ENCODE measurements at regions not wholly inside any gene's neighbourhood (a gene's known extent, or its start where the extent isn't known, plus 50 kb on each side); places are given as distances from the start of the nearest gene placed in this dataset.

DNA sequence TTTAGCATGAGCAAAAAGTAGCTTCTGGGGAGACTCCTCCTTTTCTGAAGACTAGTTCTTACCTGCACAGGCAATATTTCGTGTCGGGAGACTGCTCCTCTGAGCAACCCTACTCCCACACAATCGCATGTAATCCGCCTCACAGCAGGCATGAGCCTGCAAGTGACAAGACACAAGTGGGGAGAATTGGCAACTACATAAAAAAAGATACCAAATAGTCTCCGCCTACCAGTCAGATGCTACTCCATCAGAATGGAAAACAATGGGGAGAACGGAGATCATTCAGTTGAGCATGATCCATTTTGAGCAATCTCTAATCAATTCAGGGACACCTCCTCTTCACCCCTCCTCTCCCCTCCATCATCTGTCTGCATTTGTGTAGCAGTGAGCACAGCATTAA lies 321.0 kb downstream of the COG6 start:
- no peak for DNase-seq

DNA sequence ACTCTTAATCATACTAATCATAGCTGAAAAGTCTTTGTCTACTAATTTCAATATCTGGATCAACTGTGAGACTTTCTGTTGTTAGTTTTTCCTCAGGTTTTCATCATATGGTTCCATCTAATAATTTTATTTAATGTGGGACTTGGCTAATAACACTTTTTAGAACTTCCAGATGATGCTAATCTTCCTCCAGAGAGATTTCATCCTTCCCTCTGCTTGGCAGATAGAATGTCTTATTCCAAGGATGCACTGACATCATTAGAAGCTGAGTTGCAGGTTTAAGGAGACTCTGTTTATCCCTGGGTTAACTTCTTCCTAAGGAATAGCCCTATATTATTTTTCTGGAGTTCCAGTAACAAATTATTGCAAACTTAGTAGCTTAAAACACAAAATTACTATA lies 325.6 kb downstream of the COG6 start:
- no peak for DNase-seq

DNA sequence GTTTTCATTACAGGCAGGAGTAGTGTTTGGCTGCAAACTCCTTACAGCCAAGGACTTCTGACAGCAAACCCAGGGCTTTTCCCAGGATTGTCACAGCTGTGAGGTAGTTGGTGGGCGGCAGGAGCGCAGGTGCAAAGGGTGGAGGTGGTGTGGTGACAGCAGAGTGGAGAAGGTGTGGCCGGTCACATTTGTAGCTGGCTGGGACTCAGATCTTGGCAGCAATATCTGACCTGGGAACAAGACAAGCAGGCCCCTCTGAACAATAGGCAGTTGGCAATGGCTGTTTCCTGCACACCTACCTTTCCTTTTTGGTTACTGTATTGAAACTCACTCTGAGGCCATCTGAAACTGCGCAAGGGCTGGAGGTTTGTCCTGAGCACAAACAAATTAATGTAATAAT lies 327.3 kb downstream of the COG6 start:
- no peak for DNase-seq

DNA sequence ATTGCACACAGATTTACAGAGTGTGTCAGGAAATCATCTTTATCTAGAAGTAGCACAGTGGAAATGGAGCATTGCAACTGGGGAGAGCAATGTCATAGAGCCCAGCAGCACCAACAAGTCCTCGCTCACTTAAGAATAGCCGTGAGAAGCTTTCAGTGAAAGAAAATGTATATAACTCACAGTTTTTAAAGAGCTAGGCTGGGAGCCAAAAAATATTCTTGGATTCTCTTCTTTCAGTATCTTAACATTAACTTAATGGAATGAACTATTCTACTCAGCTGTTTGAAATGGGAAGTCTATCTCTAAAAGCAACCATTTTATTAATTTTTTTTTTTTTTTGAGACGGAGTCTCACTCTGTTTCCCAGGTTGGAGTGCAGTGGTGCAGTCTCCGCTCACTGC lies 329.6 kb downstream of the COG6 start:
- DNase-seq, result no peak

DNA sequence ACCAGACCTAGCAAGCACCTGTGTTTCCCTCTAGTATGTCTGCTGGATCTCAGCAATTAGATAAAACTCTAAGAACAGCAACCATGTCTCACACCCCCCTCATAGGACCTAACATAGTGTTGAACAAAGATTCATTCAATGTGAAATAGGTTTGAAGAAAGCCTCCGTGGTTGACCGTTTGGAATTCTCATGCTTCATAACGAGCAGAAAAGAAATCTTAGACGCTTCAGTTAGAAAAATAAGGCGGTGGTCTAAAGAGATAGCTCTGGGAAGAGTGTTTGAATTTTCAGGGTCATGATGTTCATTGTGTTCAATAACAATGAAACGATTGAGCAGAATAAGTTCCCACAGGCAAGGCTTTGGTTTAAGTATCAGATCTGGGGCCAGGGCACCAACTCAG lies 332.9 kb downstream of the COG6 start:
- no peak for DNase-seq

DNA sequence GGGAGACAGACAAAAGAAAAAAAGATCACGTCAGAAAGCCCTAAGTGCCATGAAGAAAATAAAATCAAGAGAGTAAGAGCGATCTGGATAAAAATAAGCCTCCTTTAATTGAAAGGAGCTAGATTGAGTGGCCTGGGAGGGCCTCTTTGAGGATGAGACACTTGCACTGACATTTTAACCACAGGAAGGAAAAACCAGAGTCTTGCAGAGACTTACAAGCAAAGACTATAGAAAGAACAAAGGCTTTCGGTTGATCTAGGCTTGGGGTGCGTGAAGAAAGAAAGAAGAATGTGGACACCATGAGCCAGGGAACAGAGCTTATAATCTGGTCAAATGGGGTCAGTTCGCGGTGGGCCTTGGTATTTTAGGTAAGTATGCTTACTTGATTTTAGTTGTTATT lies 342.7 kb downstream of the COG6 start:
- no peak for DNase-seq

DNA sequence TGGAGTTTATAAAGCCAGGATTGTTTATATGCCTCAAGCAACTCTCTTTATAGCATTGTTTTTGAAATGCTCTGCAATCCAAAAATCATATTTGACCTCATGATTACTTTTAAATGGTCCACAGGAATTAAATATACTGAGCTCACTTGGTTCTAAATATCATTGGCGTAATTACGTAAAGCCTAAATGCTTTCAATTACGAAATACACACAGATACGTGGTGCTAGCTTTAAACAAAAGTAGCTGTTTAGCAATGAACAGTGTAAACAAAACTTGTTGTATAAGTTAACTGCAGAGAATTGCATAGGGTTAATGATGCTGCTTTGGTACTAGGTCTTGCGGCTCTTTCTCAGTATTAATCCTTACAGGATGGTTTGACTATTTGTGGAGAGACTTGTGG lies 346.6 kb downstream of the COG6 start:
- no peak for DNase-seq

DNA sequence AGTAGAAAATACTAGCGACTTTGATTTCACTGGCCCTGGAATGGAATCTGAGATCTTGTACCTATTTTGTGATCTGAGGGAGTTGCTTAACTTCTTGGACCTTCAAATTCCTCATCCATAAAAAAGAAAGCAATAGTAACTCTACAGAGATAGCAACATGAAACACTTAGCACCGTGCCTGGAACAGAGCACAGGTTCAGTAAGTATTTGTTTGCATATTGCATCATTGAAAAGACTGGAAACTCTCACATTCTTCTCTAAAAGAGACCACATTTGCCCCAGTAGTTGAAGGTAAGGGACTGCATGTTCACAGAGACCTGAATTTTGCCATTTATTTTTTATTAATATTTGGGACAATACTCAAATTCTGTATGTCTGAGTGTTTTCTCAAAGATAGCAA lies 358.1 kb downstream of the COG6 start:
- no peak for DNase-seq

DNA sequence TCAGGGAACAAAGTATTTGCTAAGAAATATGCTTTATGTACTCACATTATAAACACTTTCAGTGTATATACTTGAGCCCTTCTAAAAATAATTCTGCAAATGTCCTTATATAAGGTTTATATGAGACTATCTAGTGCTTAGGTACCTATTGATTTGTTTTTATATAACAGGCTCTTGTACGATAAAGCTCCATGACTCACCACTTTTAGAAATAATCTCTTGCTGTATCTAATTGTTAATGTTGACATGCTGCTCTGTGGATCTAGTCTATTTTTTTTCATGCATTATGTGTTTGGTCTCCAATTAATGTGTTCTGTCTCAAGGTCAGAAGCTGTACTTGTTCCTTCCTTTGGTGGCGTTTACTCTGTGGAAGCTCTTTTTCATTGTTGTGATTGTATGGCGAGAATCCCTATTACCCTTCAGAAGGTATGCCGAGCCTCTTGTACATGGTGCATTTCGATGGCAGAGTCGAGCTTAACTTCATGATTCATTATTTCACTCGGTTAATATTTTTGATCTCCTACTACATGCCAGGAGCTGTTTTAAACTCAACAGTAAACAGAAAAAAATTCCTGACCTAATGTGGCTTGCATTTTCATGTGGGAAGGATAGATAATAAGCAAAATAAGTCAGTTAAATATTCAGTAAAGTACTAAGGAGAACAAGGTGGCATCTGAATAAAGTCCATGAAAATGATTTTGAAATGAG lies 361.6 kb downstream of the COG6 start:
- DNase-seq, result no peak

DNA sequence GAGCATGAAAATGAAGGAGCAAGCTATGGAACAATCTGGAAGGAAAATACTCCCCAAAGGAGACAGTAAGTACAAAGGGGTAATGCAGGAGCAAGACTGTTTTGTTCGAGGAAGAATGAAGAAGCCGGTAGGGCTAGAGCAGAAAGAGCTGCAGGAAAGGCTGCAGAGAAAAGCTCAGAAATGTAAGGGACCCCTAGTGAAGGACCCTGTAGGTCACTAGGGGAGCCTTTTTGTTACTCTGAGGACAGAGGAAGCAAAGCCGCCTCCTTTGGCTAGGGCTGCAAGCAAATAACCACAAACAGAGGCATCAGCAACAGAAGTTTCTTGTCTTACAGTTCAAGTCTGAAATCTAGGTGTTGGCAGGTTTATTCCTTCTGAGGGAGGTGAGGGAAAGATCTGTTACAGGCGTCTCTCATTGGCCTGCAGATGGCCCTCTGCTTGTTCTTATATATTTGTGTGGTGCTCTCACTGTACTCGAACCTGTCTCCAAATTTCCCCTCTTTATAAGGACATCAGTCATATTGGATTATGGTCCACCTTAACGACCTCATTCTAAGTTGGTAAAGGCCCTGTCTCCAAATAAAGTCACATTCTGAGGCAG lies 362.3 kb downstream of the COG6 start:
- no peak for DNase-seq

DNA sequence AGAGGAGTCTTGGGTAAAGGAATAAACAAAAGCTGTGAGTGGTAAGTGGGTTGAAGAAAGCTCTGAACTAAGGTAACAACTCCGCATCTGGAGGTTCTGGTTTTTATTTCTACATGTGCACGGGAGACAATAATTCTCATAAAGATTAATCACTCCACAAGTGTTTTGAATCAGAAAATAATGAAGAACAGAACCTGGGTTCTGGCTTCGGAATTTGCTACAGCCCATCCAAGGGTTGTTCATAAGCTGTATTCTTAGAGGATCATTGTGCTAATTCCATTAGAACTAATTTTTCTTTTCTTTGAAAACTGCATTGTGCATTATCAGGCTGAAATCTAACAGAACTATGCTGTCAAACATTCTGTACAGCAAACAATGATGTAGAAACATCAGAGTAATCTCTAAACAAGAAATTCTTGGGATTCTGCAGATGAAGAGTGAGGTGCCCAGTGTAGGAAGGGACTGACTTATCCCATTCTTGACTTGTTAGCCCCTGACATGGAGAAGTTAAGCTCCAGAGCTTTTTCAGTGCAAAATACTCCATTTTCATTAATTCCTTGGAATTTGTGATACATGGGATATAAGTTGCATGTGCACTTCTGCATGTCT lies 368.2 kb downstream of the COG6 start:
- DNase-seq, result no peak

DNA sequence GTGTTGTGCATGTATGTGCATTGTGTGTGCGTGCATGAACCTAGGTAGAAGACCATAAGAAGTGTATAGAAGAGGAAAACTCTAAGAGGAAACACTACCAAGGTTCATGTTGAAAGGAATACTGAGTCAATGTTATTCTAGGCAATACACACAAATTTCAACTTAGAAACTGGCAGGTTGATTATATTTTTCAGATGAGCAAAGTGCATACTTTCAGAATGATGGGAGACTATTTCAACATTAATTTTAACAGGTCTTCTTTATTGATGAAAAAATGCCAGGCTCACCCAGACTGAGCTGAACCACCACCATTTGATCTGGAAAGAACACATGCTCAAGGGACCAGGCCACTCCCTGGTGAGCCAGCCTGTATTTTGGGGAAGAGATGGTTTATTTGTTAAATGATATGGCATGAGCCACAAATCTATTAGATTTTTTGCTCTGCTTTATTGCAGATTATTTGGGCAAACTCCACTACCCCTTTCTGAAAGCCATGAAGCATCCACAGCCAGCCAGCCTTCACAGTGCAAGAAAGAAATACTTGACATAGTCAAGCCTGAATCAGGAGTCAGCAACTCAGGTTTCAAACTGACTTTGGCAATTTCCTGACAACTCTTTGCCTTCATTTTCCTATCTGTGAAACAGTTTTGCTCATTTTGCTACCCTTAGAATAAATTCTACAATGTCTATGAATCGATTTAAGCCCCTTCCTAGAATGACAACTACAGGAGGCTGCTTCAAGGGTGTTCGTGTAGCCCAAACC lies 368.9 kb downstream of the COG6 start:
- DNase-seq, result no peak

DNA sequence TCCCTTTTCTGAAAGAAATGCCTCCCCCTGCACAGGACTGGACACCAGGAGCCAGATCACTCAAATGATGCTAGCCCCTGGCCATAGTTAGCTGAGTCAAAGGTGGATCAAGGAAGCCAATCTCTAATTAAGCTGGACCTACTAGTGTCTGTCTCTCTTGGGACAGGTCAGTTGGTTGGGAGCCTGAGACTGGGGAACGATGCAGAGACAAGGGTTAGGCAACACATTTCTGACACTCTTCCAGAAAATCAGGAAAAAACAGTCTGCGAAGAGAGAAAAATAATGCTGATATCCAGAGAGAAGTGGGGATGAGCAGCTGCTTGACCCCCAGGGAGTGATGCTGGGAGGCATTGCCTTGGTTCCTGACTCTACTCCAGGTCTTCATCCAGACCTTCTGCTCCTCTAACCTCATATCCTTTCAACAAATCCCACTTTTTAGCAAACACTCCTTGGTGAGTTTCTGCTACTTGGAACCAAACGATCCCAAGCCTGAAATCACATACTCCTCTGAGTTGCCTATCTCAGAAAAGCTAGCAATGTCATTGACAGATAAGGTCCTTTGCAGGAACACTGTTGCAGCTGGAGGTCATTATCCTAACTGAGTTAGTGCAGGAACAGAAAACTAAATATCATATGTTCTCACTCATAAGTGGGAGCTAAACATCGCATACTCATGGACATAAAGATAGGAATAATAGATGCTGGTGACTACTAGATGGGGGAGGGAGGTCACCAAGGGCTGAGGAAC lies 369.7 kb downstream of the COG6 start:
- no peak for DNase-seq

DNA sequence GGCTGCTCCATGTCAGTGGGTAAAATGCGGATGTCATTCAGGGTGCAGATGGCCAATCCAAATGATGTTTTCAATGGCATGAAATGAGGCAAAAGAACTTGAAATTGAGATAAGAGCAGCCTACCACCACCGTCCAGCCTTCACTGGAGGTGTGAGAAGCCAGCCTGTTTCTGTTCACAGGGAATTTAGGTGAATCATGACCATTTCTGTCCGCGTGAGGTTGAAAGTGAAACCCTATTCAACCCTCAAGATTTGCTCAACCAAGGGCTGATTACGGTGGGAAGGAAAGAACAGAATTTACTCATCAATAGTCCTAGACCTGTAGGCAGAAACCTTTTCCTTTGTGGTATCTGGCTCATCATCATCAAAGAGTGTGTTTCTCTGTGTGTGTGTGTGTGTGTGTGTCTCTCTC lies 370.7 kb downstream of the COG6 start:
- no peak for DNase-seq

DNA sequence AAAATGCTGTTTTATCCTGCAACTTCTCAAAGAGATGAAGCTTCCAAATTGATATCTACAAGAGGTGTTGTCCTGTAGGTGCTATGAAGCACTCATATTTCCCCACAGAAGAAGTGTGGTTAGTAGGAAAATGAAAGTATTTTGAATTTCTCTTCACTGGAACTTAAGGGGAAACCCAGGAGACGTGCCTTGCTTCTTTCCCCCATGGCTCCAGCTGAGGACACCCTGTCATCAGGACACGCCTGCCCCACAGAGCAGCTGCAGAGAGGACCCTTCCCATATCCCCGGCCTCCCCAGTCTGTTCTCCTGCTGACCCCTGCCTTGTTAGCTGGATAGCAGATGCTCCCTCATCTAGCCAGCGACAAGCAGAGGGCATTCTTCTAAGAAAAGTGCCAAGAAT lies 371.3 kb downstream of the COG6 start:
- no peak for DNase-seq

DNA sequence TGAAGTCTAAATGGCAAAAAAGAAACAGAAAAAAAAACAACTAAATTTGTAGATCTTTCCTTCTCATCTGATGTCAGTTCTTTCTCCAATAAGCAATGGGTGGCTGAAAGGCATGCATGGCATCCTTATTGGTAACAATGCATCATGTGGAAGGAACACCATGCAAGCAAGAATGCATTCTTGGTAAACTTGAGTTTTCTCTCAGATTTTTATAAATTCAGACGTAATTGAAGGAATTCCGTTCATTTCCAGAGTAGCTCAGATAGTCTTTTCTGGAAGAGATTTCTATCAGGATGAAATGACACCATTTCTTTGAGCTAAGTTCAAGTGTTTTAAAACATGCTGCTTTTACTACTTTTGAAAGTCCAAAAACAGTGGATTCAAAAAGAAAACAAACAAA lies 373.0 kb downstream of the COG6 start:
- DNase-seq, result no peak

DNA sequence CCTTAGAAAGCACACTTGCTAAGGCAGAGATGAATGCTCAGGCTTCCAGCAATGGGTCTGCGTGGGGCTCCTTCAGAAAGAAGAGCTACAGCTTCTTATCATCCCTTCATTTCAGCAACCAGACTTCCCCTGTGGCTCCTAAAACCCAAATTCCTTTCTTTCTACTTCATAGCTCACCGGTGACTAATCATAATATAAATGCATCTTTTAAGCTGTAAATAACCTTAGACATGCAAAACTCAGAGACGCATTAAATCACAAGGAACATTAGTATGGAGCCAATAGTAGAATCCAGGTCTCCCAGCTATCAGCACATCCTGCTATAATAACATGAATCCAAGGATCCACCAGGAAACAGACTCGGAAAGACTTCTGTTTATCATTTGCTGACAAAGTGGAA lies 375.6 kb downstream of the COG6 start:
- DNase-seq, result no peak

DNA sequence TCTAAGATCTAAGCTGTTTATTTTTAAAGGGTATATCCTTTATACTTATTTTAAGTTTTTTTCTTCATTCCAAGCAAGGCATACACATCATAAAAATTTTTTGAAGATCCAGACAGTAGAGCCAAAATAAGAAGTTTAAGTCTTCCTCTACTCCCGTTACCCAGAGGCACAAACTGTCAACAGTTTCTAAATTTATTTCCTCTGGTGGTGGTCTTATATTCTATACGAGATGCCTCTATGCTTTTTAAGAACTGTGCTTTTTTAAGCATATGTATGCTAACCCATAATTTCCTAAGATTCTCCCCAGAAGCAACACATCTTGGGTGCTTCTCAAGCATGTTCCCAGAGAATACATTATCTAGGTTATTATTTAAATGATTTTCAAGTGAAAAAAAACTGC lies 383.6 kb downstream of the COG6 start:
- DNase-seq, result no peak

DNA sequence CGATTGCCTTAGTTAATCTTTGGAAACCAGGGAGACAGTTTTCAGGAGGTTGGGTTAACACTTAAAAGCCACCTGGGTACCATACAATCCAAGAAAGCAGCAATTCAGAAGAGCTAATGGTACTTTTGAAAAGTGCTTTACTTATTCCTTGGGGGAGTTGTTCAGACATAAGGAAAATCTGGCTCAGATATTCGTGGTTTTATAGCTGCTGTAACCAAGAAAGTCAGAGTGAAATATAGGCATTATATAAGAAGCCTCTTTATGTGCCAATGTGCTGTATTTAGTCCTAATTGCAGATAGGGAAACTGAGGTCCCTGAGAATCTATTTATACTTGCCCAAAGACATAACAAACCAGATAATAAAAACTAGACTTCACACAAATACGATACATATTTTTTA lies 387.5 kb downstream of the COG6 start:
- DNase-seq, result no peak

DNA sequence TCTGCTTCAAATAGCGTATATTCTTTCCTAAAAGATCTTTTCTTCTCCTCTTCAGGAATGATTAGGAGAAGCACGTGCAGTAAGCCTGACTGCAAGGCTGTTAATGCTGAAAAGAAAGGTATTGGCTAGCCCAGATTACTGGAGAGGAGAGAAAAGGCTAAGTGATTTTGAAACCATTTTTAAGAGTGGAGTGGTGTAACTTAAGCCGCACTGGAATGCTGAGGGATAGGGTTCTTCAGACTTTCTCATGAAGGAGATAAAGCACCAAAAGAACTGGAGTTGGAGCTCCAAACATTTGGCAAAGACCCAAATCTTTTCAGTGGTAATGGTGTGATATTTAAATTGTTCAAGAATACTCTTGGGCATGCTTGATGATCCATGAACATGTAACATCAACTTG lies 388.3 kb downstream of the COG6 start:
- no peak for DNase-seq

DNA sequence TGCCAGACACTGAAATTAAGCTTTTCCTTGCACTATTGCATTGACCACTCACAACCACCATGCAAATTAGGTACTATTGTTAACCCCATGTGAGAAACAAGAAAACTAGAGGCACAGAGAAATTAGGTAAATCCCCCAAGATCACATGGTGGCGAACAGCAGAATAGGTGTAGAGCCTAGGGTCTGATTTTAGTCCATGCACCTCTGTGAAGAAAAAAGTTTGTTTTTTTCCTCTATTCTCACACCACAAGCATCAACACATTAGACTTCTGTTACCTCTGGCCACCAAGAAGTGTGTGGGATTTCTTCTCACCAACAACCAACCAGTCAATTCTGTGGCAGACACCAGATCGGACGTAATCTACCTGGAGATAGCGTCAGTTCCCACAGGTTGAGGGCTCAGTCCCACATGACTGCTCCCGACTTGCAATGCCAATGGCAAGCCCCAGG lies 391.9 kb downstream of the COG6 start:
- DNase-seq, result no peak

DNA sequence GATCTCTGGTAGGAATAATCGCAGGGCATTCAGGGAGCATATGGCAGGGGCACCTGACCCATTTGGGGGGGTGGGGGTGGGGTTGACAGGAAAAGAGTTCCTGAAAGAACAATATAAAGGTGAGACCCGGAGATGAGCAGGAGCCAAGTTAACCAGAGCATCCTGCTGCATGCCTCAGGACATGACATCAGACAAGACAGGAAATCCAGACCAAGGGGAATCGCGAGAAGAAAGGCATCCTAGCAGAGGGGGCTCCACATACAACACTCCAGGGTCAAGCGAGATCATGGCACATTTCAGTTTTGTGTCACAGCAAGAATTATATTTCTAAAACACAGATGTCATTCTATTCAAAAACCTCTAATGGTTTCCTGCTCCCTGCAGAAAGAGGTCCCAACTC lies 393.1 kb downstream of the COG6 start:
- DNase-seq, result no peak

DNA sequence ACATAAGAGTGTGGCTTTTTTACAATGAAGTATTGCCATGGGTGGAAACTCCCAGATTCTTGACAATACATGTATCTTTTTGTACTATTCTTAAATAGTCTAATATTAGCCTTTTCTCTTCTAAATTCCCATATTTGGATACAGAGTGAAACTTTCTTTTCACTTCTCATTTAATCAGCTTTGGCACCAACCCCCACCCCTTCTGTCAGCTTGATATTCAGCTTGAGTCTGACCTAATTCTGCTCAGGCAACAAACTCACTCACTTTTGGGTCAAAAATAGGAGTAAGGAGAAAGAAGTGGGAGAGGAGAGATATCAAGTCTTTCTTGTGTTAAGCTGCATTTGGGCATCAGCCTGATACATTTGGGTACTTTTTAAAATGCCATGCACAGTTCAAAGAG lies 397.5 kb downstream of the COG6 start:
- no peak for DNase-seq

Measured in NCI-H1436 treated with DMSO at 0.1 percent for 48 hours (cell line).